ENCODE measurements at regions not wholly inside any gene's neighbourhood (a gene's known extent, or its start where the extent isn't known, plus 50 kb on each side); places are given as distances from the start of the nearest gene placed in this dataset.

- no peaks in the 10 kb centered on the region for H4K20me1 ChIP-seq (ENCODE audit: insufficient read depth, low read length, poor library complexity, severe bottlenecking)
- no peaks in the 10 kb centered on the region for H3K27me3 ChIP-seq (ENCODE audit: insufficient read depth, low read length, poor library complexity, severe bottlenecking)
- H3K9me3 ChIP-seq (ENCODE audit: insufficient read depth, low read depth, low read length), result peaks cover under 1% of the 10 kb centered on the region; the same call in 1 of the 2 replicates
- no peak overlapping the region for H3K4me2 ChIP-seq (ENCODE audit: low read depth, low read length, poor library complexity, severe bottlenecking)
- H3K4me1 ChIP-seq (ENCODE audit: insufficient read depth, low read length, poor library complexity, severe bottlenecking), result no peaks in the 10 kb centered on the region
- no peaks in the 10 kb centered on the region for H3K9me2 ChIP-seq (replicated peaks; ENCODE audit: low read depth, low read length)
- H3F3A ChIP-seq (ENCODE audit: low read depth), result no peaks in the 10 kb centered on the region
- no peak overlapping the region for H3K9ac ChIP-seq (ENCODE audit: low read depth, low read length, poor library complexity, severe bottlenecking)
- no peaks in the 10 kb centered on the region for H3K79me2 ChIP-seq (ENCODE audit: insufficient read depth, low read length)
- no peak overlapping the region for H2AFZ ChIP-seq (ENCODE audit: low read length)
- TF ChIP-seq EZH2phosphoT487 (IDR thresholded peaks at IDR 0.05; ENCODE audit: borderline replicate concordance) (no peak), CTCF (conservative IDR thresholded peaks at IDR 0.05; ENCODE audit: low read length) (no peak)
- no peak overlapping the region for H3K4me3 ChIP-seq (ENCODE audit: low read length, poor library complexity, severe bottlenecking)
- no peaks in the 10 kb centered on the region for H3K36me3 ChIP-seq (ENCODE audit: insufficient read depth, low read length)
Observed at GRCh38 chr3:106033654-106034053, 164.8 kb upstream of the CBLB start.

- H3K4me1 ChIP-seq (ENCODE audit: insufficient read depth, low read length, poor library complexity, severe bottlenecking), result no peaks in the 10 kb centered on the region
- no peaks in the 10 kb centered on the region for H3K27me3 ChIP-seq (ENCODE audit: insufficient read depth, low read length, poor library complexity, severe bottlenecking)
- no peaks in the 10 kb centered on the region for H3K9me2 ChIP-seq (replicated peaks; ENCODE audit: low read depth, low read length)
- no peaks in the 10 kb centered on the region for H3K36me3 ChIP-seq (ENCODE audit: insufficient read depth, low read length)
- H3K4me2 ChIP-seq (ENCODE audit: low read depth, low read length, poor library complexity, severe bottlenecking), result no peak overlapping the region
- no peak overlapping the region for H3K4me3 ChIP-seq (ENCODE audit: low read length, poor library complexity, severe bottlenecking)
- TF ChIP-seq CTCF (conservative IDR thresholded peaks at IDR 0.05; ENCODE audit: low read length) (no peak), EZH2phosphoT487 (IDR thresholded peaks at IDR 0.05; ENCODE audit: borderline replicate concordance) (no peak)
- H3K79me2 ChIP-seq (ENCODE audit: insufficient read depth, low read length), result no peaks in the 10 kb centered on the region
- H4K20me1 ChIP-seq (ENCODE audit: insufficient read depth, low read length, poor library complexity, severe bottlenecking), result no peaks in the 10 kb centered on the region
- H3K9me3 ChIP-seq (ENCODE audit: insufficient read depth, low read depth, low read length), result peaks cover 3% of the 10 kb centered on the region; the same call in 1 of the 2 replicates
- no peak overlapping the region for H3K9ac ChIP-seq (ENCODE audit: low read depth, low read length, poor library complexity, severe bottlenecking)
- no peaks in the 10 kb centered on the region for H3F3A ChIP-seq (ENCODE audit: low read depth)
- no peak overlapping the region for H2AFZ ChIP-seq (ENCODE audit: low read length)
Observed at GRCh38 chr3:106034313-106034712, 165.5 kb upstream of the CBLB start.

- Histone ChIP-seq H4K20me1 (ENCODE audit: insufficient read depth, low read length, poor library complexity, severe bottlenecking) (no peaks in the 10 kb centered on the region), H3K36me3 (ENCODE audit: insufficient read depth, low read length) (no peaks in the 10 kb centered on the region), H3K4me1 (ENCODE audit: insufficient read depth, low read length, poor library complexity, severe bottlenecking) (no peaks in the 10 kb centered on the region), H3K27me3 (ENCODE audit: insufficient read depth, low read length, poor library complexity, severe bottlenecking) (no peaks in the 10 kb centered on the region), H3K9ac (ENCODE audit: low read depth, low read length, poor library complexity, severe bottlenecking) (no peak overlapping the region), H3K9me3 (ENCODE audit: insufficient read depth, low read depth, low read length) (peaks cover 3% of the 10 kb centered on the region; the same call in 1 of the 2 replicates), H3K4me2 (ENCODE audit: low read depth, low read length, poor library complexity, severe bottlenecking) (no peak overlapping the region), H3F3A (ENCODE audit: low read depth) (no peaks in the 10 kb centered on the region), H3K9me2 (replicated peaks; ENCODE audit: low read depth, low read length) (no peaks in the 10 kb centered on the region), H2AFZ (ENCODE audit: low read length) (no peak overlapping the region), H3K4me3 (ENCODE audit: low read length, poor library complexity, severe bottlenecking) (no peak overlapping the region), H3K79me2 (ENCODE audit: insufficient read depth, low read length) (no peaks in the 10 kb centered on the region)
- TF ChIP-seq CTCF (conservative IDR thresholded peaks at IDR 0.05; ENCODE audit: low read length) (no peak), EZH2phosphoT487 (IDR thresholded peaks at IDR 0.05; ENCODE audit: borderline replicate concordance) (no peak)
Observed at GRCh38 chr3:106035619-106036018, 166.8 kb upstream of the CBLB start.
